H9 (cell line): ENCODE measurements at regions not wholly inside any gene's neighbourhood (a gene's known extent, or its start where the extent isn't known, plus 50 kb on each side); places are given as distances from the start of the nearest gene placed in this dataset.
"Not testable (repeated sequence)": the region's sequence is repeated elsewhere in the genome, so short reads cannot be mapped to it uniquely, and the experiment has no call there.

Experiments used
- DNase-seq: peaks from one replicate; pipeline ENCODE4 v3.0.0-alpha.2; 2017
- H2AFZ ChIP-seq: one replicate; pipeline ENCODE4 v1.6.1; 2013; ENCODE audit warnings: mild to moderate bottlenecking, low read length, control low read depth, moderate library complexity
- H2AK5ac ChIP-seq: 2 replicates; pipeline ENCODE4 v1.6.1; 2013; ENCODE audit warnings: low read length, control low read depth, mixed read lengths; ENCODE audit not compliant: insufficient read length
- H2BK120ac ChIP-seq: one replicate; pipeline ENCODE4 v1.6.1; 2013; ENCODE audit warnings: low read depth, mild to moderate bottlenecking, low read length, control low read depth, inconsistent platforms; ENCODE audit not compliant: poor library complexity, severe bottlenecking
- H2BK12ac ChIP-seq: 2 replicates; pipeline ENCODE4 v1.6.1; 2013; ENCODE audit warnings: low read length, control low read depth, mixed read lengths, low read depth; ENCODE audit not compliant: insufficient read length
- H2BK15ac ChIP-seq: 2 replicates; pipeline ENCODE4 v1.6.1; 2013; ENCODE audit warnings: low read depth, low read length, control low read depth
- H2BK20ac ChIP-seq: one replicate; pipeline ENCODE4 v1.6.1; 2013; ENCODE audit warnings: low read depth, mild to moderate bottlenecking, low read length, control low read depth, inconsistent platforms; ENCODE audit not compliant: poor library complexity, severe bottlenecking
- H2BK5ac ChIP-seq: 2 replicates; pipeline ENCODE4 v1.6.1; 2013; ENCODE audit warnings: low read length, control low read depth, mixed read lengths; ENCODE audit not compliant: insufficient read length
- H3K14ac ChIP-seq: 2 replicates; pipeline ENCODE4 v1.6.1; 2013; ENCODE audit warnings: low read length, control low read depth; ENCODE audit not compliant: insufficient read depth
- H3K18ac ChIP-seq: 2 replicates; pipeline ENCODE4 v1.6.1; 2013; ENCODE audit warnings: low read depth, mild to moderate bottlenecking, mixed read lengths, low read length, control low read depth; ENCODE audit not compliant: insufficient read length
- H3K23ac ChIP-seq: 2 replicates; pipeline ENCODE4 v1.6.1; 2013; ENCODE audit warnings: low read length, control low read depth, mixed read lengths, low read depth; ENCODE audit not compliant: insufficient read length
- H3K23me2 ChIP-seq: 2 replicates; pipeline ENCODE4 v1.6.1; 2013; ENCODE audit warnings: low read depth, mild to moderate bottlenecking, mixed read lengths, low read length, control low read depth; ENCODE audit not compliant: insufficient read length, poor library complexity, severe bottlenecking
- H3K27ac ChIP-seq: 2 replicates; pipeline ENCODE4 v1.5.1; 2013; ENCODE audit warnings: low read length, control low read depth, mixed read lengths, low read depth; ENCODE audit not compliant: insufficient read length
- H3K27me3 ChIP-seq: 2 replicates; pipeline ENCODE4 v1.6.1; 2013; ENCODE audit warnings: low read length, control low read depth, inconsistent platforms; ENCODE audit not compliant: insufficient read depth
- H3K4ac ChIP-seq: 2 replicates; pipeline ENCODE4 v1.6.1; 2013; ENCODE audit warnings: low read depth, mild to moderate bottlenecking, control low read depth, inconsistent platforms, low read length, moderate library complexity
- H3K4me1 ChIP-seq: 2 replicates; pipeline ENCODE4 v1.6.1; 2013; ENCODE audit warnings: low read length, control low read depth, inconsistent platforms; ENCODE audit not compliant: insufficient read depth
- H3K4me2 ChIP-seq: 2 replicates; pipeline ENCODE4 v1.6.1; 2013; ENCODE audit warnings: low read length, control low read depth, mixed read lengths; ENCODE audit not compliant: insufficient read length, insufficient read depth
- H3K56ac ChIP-seq: 2 replicates; pipeline ENCODE4 v1.6.1; 2013; ENCODE audit warnings: low read depth, mild to moderate bottlenecking, mixed read lengths, low read length, control low read depth; ENCODE audit not compliant: insufficient read length
- H3K79me1 ChIP-seq: 2 replicates; pipeline ENCODE4 v1.6.1; 2013; ENCODE audit warnings: low read depth, mild to moderate bottlenecking, moderate library complexity, low read length, control low read depth, inconsistent platforms; ENCODE audit not compliant: insufficient read depth, poor library complexity, severe bottlenecking
- H3K79me2 ChIP-seq: 2 replicates; pipeline ENCODE4 v1.6.1; 2013; ENCODE audit warnings: low read length, control low read depth, inconsistent platforms; ENCODE audit not compliant: insufficient read depth
- H3K9ac ChIP-seq: 2 replicates; pipeline ENCODE4 v1.6.1; 2013; ENCODE audit warnings: low read length, control low read depth, mixed read lengths; ENCODE audit not compliant: insufficient read length; ENCODE audit errors: extremely low read depth
- H3K9me3 ChIP-seq: one replicate; pipeline ENCODE4 v1.6.1; 2013; ENCODE audit warnings: low read depth, low read length, inconsistent platforms; ENCODE audit not compliant: control insufficient read depth
- H3T11ph ChIP-seq: one replicate; pipeline ENCODE4 v1.6.1; 2013; ENCODE audit warnings: mild to moderate bottlenecking, low read length, control low read depth, inconsistent platforms
- H4K20me1 ChIP-seq: one replicate; pipeline ENCODE4 v1.6.1; 2013; ENCODE audit not compliant: control insufficient read depth, insufficient read length, insufficient read depth
- H4K5ac ChIP-seq: 2 replicates; pipeline ENCODE4 v1.6.1; 2013; ENCODE audit warnings: low read depth, mild to moderate bottlenecking, mixed read lengths, low read length, control low read depth; ENCODE audit not compliant: insufficient read length
- H4K8ac ChIP-seq: replicated peaks from 2 replicates; pipeline ENCODE4 v1.6.1; 2013; ENCODE audit warnings: low read length, control low read depth, mixed read lengths, low read depth; ENCODE audit not compliant: insufficient read length
- H4K91ac ChIP-seq: 2 replicates; pipeline ENCODE4 v1.6.1; 2013; ENCODE audit warnings: low read depth, mild to moderate bottlenecking, moderate library complexity, mixed read lengths, low read length, control low read depth; ENCODE audit not compliant: insufficient read length
- H3K27ac Mint-ChIP-seq, 3 experiments: 2 replicates in 2 of 3; 3 replicates in 1 of 3; pipeline ENCODE4 v1.8.0; 2020 to 2021; ENCODE audit warnings: mixed read lengths in 3 of 3, mild to moderate bottlenecking in 1 of 3, moderate library complexity in 1 of 3
- H3K27me3 Mint-ChIP-seq: 2 replicates; pipeline ENCODE4 v1.8.0; 2021; ENCODE audit warnings: low read depth, mild to moderate bottlenecking, moderate library complexity, mixed read lengths
- H3K36me3 Mint-ChIP-seq, 3 experiments: 2 replicates in 2 of 3; 3 replicates in 1 of 3; pipeline ENCODE4 v1.8.0; 2020 to 2021; ENCODE audit warnings: low read depth in 3 of 3, mixed read lengths in 3 of 3; ENCODE audit not compliant: insufficient read depth in 1 of 3
- H3K4me1 Mint-ChIP-seq, 2 experiments: 2 replicates each; pipeline ENCODE4 v1.8.0; 2020; ENCODE audit warnings: mixed read lengths in 2 of 2
- H3K4me3 Mint-ChIP-seq, 2 experiments: 2 replicates in 1 of 2; 3 replicates in 1 of 2; pipeline ENCODE4 v1.8.0; 2020 to 2021; ENCODE audit warnings: mild to moderate bottlenecking in 2 of 2, mixed read lengths in 2 of 2, moderate library complexity in 1 of 2
- H3K9me3 Mint-ChIP-seq, 2 experiments: 2 replicates in 1 of 2; 3 replicates in 1 of 2; pipeline ENCODE4 v1.8.0; 2020; ENCODE audit warnings: mild to moderate bottlenecking in 2 of 2, mixed read lengths in 2 of 2, moderate library complexity in 1 of 2

DNA sequence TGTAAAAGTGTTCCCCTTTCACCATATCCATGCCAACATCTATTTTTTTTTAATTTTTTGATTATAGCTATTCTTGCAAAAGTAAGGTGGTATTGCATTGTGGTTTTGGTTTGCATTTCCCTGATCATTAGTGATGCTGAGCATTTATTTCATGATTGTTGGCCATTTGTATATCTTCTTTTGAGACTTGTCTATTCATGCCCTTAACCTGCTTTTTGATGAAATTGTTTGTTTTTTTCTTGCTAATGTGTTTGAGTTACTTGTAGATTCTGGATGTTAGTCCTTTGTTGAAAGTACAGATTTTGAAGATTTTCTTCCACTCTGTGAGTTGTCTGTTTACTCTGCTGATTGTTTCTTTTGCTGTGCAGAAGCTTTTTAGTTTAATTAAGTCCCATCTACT lies 233.1 kb downstream of the RBM26 start:
- H3K9me3 Mint-ChIP-seq, result peaks cover 13 to 16% of the 10 kb centered on the region in 2 experiments
- not testable (repeated sequence) for H3K56ac ChIP-seq, H3K36me3 Mint-ChIP-seq, H3K4me1 Mint-ChIP-seq, H3K79me1 ChIP-seq, H3K79me2 ChIP-seq, H4K91ac ChIP-seq, H3K4me1 ChIP-seq, H3K18ac ChIP-seq, H2AK5ac ChIP-seq, H3K23me2 ChIP-seq, H2AFZ ChIP-seq, H3K27ac Mint-ChIP-seq, H3K4me2 ChIP-seq, H2BK15ac ChIP-seq, H3K27me3 Mint-ChIP-seq, H4K8ac ChIP-seq, DNase-seq, H3T11ph ChIP-seq, H2BK20ac ChIP-seq, H2BK120ac ChIP-seq, H3K23ac ChIP-seq, H2BK5ac ChIP-seq, H3K27ac ChIP-seq, H4K20me1 ChIP-seq, H3K9me3 ChIP-seq, H3K14ac ChIP-seq, H3K4ac ChIP-seq, H4K5ac ChIP-seq, H2BK12ac ChIP-seq, H3K27me3 ChIP-seq, H3K9ac ChIP-seq, H3K4me3 Mint-ChIP-seq
